HG03521 (cell line): ENCODE measurements at regions not wholly inside any gene's neighbourhood (a gene's known extent, or its start where the extent isn't known, plus 50 kb on each side); places are given as distances from the start of the nearest gene placed in this dataset.
A peak's percentile ranks its signal among the peaks of the same experiment; 100 is the strongest.
"Not testable (repeated sequence)": the region's sequence is repeated elsewhere in the genome, so short reads cannot be mapped to it uniquely, and the experiment has no call there.

Source experiments
- ATAC-seq: cut with Tn5 transposase; IDR thresholded peaks from one replicate; pipeline ENCODE4 v1.9.1; 2021; ENCODE audit warnings: mild to moderate bottlenecking, moderate library complexity; ENCODE audit not compliant: unreplicated experiment

GRCh38 chr19:27851543-27852060 lies 1361.3 kb downstream of the UQCRFS1 start:
- ATAC-seq: no peak

GRCh38 chr19:27851002-27851481 lies 1361.9 kb downstream of the UQCRFS1 start:
- ATAC-seq: no peak

- ATAC-seq: no peak
Observed at GRCh38 chr19:27846944-27847343, 1366.0 kb downstream of the UQCRFS1 start.

DNA sequence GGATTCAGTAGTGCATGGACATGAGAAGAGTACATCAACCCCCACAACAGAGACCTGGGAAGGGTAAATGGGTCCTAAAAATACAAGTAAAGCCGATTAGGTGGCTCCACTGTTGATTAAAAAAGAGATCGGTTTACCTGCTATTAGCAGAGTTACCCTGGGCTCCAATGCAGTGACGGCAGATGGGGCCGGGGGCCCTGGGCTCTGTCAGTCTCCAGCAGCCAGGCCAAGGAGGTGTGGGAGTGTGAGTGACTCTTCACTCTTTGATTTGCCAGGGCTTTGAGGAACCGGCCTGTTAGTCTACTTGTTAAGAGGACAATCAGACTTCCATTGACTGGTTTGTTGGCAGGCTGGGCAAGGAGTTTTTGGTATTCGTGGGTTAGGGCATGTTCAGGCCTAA lies 1368.7 kb downstream of the UQCRFS1 start:
- no peak for ATAC-seq

DNA sequence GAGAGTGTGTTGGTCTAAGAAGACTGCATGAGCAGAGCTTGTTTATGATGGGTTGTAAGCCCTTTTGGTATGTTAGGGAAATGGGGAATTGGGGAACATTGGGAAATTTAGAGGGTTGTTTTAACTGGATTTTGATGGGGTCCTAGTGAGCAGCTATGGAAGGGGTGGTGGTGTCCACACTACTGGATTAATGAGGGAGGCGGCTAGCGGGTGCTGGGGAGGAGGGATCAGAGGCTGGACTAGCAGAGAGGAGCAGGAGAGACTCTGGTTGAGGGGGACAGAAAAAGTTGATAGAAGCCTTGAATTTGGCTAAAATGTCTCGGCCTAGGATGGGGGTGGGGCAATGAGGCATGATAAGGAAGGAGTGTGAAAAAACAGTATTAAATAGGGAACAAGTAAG lies 1369.1 kb downstream of the UQCRFS1 start:
- ATAC-seq: no peak

DNA sequence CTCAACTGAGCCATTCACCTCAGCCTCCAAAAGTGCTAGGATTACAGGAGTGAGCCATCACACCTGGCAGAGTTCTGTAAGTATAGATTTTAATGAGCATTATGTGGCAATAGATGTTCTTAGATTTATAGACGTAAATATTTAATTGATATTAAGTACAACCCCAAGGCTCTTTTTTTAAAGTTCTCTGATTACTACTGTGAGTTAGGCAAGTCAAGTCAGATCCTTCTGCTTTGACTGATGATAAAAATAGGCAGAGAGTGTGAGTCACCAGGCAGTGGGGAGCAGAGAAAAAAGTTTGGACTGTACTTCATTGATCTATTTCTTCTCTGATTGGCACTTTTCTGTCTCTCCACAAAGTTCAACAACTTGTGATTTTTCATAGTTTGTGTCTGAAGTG lies 1379.9 kb downstream of the UQCRFS1 start:
- ATAC-seq: no peak

DNA sequence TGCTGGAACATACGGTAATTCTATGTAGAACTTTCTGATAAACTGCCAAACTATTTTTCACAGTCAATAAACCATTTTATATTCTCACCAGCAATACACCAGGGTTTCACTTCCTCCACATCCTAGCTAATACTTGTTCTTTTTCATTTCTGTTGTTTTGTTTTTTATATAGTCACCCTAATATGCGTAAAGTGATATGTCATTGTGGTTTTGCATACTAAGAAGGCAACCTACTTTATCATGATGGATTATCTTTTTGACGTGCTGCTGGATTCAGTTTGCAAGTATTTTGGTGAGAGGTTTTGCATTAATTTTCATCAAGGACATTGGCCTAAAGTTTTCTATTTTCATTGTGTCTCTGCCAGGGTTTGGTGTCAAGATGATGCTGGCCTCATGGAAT lies 1384.1 kb downstream of the UQCRFS1 start:
- ATAC-seq: no peak

DNA sequence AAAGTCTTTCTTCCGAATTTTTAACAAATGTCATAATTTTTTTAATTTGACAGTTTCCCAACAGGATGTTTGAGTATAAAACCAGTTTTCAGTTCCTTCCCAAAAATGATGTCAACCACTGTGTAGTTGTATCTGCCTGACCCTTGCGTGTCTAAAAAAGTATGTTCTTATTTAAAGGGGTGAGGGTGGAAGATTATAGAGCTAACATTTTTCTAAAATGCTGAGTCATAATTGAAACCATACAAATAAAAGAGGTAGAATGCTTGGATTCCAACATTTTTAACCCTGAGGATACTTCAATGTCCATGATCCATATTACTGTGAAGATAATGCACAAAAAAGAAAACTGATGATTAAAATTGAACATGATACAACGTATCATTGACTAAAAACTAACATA lies 1388.8 kb downstream of the UQCRFS1 start:
- no peak for ATAC-seq

DNA sequence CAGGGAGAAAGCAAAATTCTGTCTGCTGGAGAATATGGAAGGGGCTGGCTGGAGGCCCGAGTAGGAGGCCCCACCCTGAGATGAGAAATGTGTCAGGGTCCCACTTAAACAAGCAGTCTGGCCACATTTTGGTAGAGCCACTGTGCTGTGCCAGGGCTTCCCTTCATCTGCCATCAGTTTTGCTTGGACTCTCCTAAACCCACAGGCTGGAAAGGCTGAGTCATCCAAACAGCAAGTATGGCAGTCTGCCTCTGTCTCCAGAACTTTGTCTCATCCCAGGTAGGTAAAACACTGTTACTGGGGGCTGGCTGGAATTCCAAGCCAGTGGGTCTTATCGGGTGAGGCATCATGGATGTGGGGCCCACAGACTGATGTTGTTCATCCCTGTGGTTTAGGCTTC lies 1390.6 kb downstream of the UQCRFS1 start:
- ATAC-seq: no peak

DNA sequence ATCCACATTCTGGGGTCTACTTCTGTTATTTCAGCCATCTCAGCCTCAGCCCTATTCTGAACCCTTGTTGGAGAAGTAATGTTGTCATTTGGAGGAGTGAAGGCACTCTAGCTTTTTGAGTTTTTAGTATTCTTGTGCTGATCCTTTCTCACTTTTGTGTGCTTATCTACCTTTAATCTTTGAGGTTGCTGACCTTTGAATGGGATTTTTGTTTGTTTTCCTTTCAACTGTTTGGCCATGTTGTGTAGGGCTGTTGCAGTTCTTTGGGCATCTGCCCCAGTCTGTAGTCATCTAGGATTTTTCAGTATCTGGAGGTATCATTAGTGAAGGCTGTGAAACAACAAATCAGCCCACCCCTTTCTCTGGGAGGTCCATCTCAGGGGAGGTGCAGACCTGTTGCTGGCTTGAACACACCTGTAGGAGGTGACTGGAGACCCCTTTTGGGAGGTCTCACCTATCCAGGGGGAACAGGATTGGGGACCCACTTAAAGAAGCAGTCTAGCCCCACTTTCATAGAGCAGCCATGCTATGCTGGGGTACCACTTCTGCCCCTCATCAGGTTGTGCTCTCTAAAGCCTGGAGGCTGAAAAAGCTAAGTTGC lies 1391.4 kb downstream of the UQCRFS1 start:
- ATAC-seq: no peak

GRCh38 chr19:27815985-27816384 lies 1397.0 kb downstream of the UQCRFS1 start:
- no peak for ATAC-seq

- not testable (repeated sequence) for ATAC-seq
Observed at GRCh38 chr19:27814834-27815233, 1398.1 kb downstream of the UQCRFS1 start.

GRCh38 chr19:27814274-27814673 lies 1398.7 kb downstream of the UQCRFS1 start:
- not testable (repeated sequence) for ATAC-seq

GRCh38 chr19:27806471-27807070 lies 1406.4 kb downstream of the UQCRFS1 start:
- no peak for ATAC-seq

DNA sequence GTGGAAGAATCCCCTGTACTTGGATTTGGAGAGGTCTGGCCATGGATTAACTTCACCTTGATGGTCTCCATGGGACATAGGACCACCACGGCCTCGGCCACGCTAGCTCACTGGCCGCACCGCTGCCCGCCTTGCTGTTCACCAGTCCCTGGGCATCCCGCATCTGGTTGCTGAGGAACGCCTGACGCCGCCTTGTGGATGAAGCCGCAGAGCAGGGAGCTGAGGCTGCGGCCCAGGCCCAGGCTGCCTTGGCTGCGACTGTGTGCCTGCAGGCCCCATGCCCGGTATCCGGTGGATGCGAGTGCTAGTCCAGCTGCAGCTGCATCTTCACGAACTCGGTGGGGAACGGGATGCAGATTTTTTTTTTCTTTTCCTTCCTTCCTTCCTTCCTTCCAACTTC lies 1407.1 kb downstream of the UQCRFS1 start:
- ATAC-seq: no peak

- not testable (repeated sequence) for ATAC-seq
Observed at GRCh38 chr19:27802293-27802692, 1410.7 kb downstream of the UQCRFS1 start.

DNA sequence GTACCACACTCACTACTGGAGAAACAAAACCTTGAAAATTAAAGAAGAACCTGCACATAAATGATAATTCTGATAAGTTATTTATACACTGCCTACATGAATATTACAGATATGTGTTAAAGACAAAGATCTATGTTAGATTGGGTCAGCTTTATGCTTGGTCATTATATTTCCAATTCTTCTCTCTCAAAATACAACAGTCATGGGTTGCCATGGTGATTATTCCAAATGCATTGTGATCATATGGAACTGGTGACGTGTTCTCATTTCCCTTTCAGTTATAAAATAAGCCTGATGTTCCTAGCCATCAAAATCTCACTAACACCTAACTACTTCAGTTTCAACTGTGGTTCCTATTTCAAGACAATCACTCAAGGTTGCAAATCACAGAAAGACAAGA lies 1416.4 kb downstream of the UQCRFS1 start:
- no peak for ATAC-seq

GRCh38 chr19:27796073-27796472 lies 1416.9 kb downstream of the UQCRFS1 start:
- ATAC-seq: no peak

DNA sequence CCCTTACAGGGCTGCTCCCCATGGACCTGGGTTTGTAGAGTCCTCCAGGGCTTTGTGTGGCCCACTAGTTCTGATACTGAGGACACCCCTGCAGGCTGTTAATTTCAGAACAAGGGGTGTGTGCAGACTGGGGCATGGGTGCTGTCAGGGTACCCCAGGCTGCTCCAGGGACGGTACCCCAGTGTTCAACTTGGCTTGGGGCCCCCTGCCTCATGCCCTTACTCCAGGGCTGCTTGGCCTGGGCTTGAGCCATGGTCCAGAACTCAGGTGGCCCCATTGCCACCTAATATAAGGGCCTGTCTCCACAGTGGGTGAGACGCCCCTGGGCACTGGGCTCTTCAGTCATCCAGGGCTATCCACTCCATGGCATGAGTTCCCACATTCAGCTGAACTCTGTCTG lies 1417.6 kb downstream of the UQCRFS1 start:
- no peak for ATAC-seq

- ATAC-seq: peak; percentile 0
Observed at GRCh38 chr19:27794494-27795042, 1418.4 kb downstream of the UQCRFS1 start.

- ATAC-seq: peak; percentile 95
Observed at GRCh38 chr19:27793644-27794493, 1419.1 kb downstream of the UQCRFS1 start.
